Caco-2 (cell line): ENCODE measurements at regions not wholly inside any gene's neighbourhood (a gene's known extent, or its start where the extent isn't known, plus 50 kb on each side); places are given as distances from the start of the nearest gene placed in this dataset.
"Not testable (repeated sequence)": the region's sequence is repeated elsewhere in the genome, so short reads cannot be mapped to it uniquely, and the experiment has no call there.

ENCODE experiments used
- BruUV-seq: library from RNA; stranded (reverse); fragments of 400-500 nt; replicated peaks from 2 replicates; lab custom pipeline; 2021; lab: Mats Ljungman, UMichigan
- CTCF ChIA-PET: fragments of 300-600 bp; sonication (Branson Sonifier 250); formaldehyde crosslinking; loops from one replicate; lab custom pipeline; 2022; ENCODE audit warnings: antibody characterized with exemption; lab: Charles Lee
- POLR2A ChIA-PET: fragments of 300-600 bp; sonication (Branson Sonifier 250); formaldehyde crosslinking; loops from one replicate; lab custom pipeline; 2022; ENCODE audit warnings: antibody characterized with exemption; lab: Charles Lee
- DNase-seq, 2 experiments: peaks; one replicate each; pipeline versions ENCODE4 v3.0.0 to v3.0.0-alpha.2; 2020 to 2022
- H3K27me3 ChIP-seq: replicated peaks from 2 replicates; pipeline ENCODE4 v1.6.0; 2011; ENCODE audit warnings: low read length; ENCODE audit not compliant: control insufficient read depth, insufficient read depth
- H3K36me3 ChIP-seq: 2 replicates; pipeline ENCODE4 v1.5.1; 2011; ENCODE audit warnings: low read length; ENCODE audit not compliant: control insufficient read depth, insufficient read depth
- H3K4me1 ChIP-seq: fragments of 250-450 bp; sonication (Bioruptor Pico); 2 replicates; pipeline ENCODE4 v1.5.1; 2020; ENCODE audit warnings: mild to moderate bottlenecking
- H3K4me3 ChIP-seq: 2 replicates; pipeline ENCODE4 v1.5.1; 2011; ENCODE audit warnings: low read depth, mild to moderate bottlenecking, control low read depth, low read length
- H3K9me3 ChIP-seq: fragments of 250-450 bp; sonication (Bioruptor Pico); 2 replicates; pipeline ENCODE4 v1.5.1; 2020; ENCODE audit warnings: mild to moderate bottlenecking, moderate library complexity
- H3K27ac Mint-ChIP-seq: one replicate; pipeline ENCODE4 v1.8.0; 2022; ENCODE audit warnings: mixed read lengths; ENCODE audit not compliant: unreplicated experiment
- H3K27me3 Mint-ChIP-seq: one replicate; pipeline ENCODE4 v1.8.0; 2022; ENCODE audit warnings: mixed read lengths; ENCODE audit not compliant: insufficient read depth, unreplicated experiment
- H3K36me3 Mint-ChIP-seq: one replicate; pipeline ENCODE4 v1.8.0; 2022; ENCODE audit warnings: mild to moderate bottlenecking, mixed read lengths; ENCODE audit not compliant: insufficient read depth, unreplicated experiment
- H3K4me1 Mint-ChIP-seq: one replicate; pipeline ENCODE4 v1.8.0; 2022; ENCODE audit warnings: low read depth, mixed read lengths; ENCODE audit not compliant: unreplicated experiment
- H3K4me3 Mint-ChIP-seq: one replicate; pipeline ENCODE4 v1.8.0; 2022; ENCODE audit warnings: mild to moderate bottlenecking, moderate library complexity, mixed read lengths; ENCODE audit not compliant: unreplicated experiment
- H3K9me3 Mint-ChIP-seq: one replicate; pipeline ENCODE4 v1.8.0; 2022; ENCODE audit warnings: mixed read lengths; ENCODE audit not compliant: unreplicated experiment
- intact Hi-C: fragments of 100-400 bp; cut with micrococcal nuclease; formaldehyde crosslinking; loops from one replicate; pipeline ENCODE4 v1.10.0; 2022; ENCODE audit not compliant: unreplicated experiment

DNA sequence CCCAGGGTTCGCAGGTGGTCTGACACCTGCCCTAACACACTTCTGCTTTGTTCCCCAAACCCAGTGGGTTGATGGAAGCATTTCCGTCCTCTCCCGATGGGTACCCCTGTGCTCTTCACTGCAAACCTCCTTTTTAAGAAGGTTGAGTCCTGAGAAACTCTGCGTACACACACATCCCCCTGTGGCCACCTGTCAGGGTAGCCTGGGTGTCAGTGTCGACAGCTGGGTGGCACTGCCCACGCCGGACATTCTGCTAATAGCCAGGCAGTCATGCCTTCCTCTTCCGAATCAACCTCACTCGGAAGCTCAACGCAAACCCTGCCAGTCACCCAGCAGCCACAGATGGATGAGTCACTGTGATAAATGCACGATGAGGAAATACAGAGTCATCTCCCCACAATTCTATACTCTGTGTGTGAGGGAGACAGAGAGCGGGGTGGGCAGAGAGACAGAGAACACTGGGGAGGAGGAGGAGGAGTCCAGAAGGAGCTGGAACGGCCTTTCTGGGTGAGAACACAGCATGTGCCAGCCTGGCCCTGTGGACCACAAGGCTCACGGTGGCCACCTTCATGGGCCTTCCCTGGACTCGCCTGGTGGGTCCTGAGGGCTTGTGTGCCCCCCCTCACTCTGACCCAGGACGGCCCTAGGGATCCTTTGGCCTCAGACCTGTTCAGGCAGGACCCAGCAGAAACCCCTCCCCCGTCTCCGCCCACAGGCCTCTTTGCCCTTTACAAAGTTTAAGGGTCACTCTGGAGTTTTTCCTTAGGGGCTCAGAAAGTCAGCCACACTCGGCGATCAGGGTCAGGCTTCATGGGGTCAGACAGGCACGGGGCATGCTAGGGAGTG is 4477.7 kb upstream of the TPTE start:
- H3K9me3 Mint-ChIP-seq, H3K27me3 Mint-ChIP-seq, intact Hi-C loops, H3K4me1 ChIP-seq, CTCF ChIA-PET, H3K4me3 ChIP-seq, H3K36me3 Mint-ChIP-seq, H3K27ac Mint-ChIP-seq, H3K36me3 ChIP-seq, H3K9me3 ChIP-seq, BruUV-seq, H3K27me3 ChIP-seq, H3K4me1 Mint-ChIP-seq, POLR2A ChIA-PET, H3K4me3 Mint-ChIP-seq, DNase-seq: not testable (repeated sequence)

DNA sequence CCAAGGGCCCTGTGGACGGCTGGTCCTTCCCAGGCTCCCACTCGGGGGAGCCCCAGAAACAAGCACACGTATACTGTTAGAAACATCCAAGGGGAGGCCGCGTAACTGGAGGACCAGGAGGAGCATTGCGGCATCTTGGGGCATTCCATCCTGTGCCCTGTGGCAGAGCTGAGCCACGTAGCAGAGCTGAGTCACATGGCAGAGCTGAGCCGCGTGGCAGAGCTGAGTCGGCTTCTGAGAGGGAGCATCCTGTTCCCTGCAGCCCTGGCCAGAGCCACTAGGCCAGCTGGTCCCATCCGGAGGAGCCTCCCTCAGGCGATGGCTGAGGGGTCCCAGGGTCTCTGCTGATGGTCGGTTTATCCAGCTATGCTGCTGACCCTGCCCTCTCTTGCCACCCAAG is 4476.7 kb upstream of the TPTE start:
- H3K27me3 ChIP-seq, CTCF ChIA-PET, H3K27me3 Mint-ChIP-seq, H3K27ac Mint-ChIP-seq, H3K4me1 ChIP-seq, POLR2A ChIA-PET, DNase-seq, H3K9me3 Mint-ChIP-seq, H3K36me3 ChIP-seq, H3K36me3 Mint-ChIP-seq, BruUV-seq, H3K4me3 Mint-ChIP-seq, intact Hi-C loops, H3K4me3 ChIP-seq, H3K4me1 Mint-ChIP-seq, H3K9me3 ChIP-seq: not testable (repeated sequence)

DNA sequence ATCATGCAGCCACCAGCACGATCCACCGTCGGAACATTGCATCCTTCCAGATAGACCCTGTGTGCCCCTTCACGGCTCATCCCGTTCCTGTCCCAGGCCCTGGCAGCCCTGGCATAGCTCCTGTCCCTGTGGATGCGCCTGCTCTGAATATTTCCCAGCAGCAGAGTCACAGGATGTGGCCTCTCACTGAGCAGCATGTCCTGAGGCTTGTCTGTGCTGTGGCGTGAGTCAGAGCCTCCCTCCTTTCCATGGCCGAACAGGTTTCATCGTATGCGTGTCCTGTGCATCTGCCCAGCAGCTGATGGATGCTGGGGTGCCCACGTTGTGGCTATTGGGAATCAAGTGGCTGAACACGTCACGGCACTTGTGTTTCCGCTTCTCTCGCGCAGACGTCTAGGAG is 4471.5 kb upstream of the TPTE start:
- H3K9me3 Mint-ChIP-seq, H3K4me3 Mint-ChIP-seq, BruUV-seq, H3K4me1 Mint-ChIP-seq, H3K36me3 ChIP-seq, H3K27me3 Mint-ChIP-seq, H3K4me1 ChIP-seq, DNase-seq, POLR2A ChIA-PET, H3K9me3 ChIP-seq, intact Hi-C loops, CTCF ChIA-PET, H3K27me3 ChIP-seq, H3K36me3 Mint-ChIP-seq, H3K27ac Mint-ChIP-seq, H3K4me3 ChIP-seq: not testable (repeated sequence)

- H3K36me3 Mint-ChIP-seq, H3K9me3 ChIP-seq, H3K4me3 Mint-ChIP-seq, BruUV-seq, intact Hi-C loops, H3K4me1 ChIP-seq, H3K36me3 ChIP-seq, H3K27me3 Mint-ChIP-seq, CTCF ChIA-PET, DNase-seq, H3K9me3 Mint-ChIP-seq, H3K27me3 ChIP-seq, H3K4me1 Mint-ChIP-seq, POLR2A ChIA-PET, H3K27ac Mint-ChIP-seq, H3K4me3 ChIP-seq: not testable (repeated sequence)
Measured at GRCh38 chr21:6052109-6052508, 4469.3 kb upstream of the TPTE start.

DNA sequence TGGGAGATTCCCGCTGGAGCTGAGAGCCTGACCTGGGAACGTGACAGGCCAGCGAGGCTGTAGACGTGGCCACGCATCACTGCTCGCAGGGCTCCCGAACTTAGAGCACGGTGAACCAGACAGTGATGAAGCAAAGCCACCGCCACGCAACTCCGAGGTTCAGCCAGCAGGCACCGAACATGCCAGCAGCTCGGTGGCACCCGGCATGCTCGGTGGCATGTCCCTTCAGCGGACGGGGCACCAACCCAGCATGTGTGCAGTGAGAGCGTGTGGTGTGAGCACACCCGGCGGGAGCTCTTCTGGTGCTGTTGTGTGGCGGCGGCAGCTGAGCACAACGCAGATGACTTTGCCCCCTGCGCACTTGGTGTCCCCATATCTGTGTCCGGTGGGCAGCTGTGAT is 4468.2 kb upstream of the TPTE start:
- H3K36me3 Mint-ChIP-seq, intact Hi-C loops, H3K27ac Mint-ChIP-seq, H3K4me1 ChIP-seq, H3K36me3 ChIP-seq, CTCF ChIA-PET, H3K27me3 ChIP-seq, POLR2A ChIA-PET, H3K9me3 Mint-ChIP-seq, H3K4me3 Mint-ChIP-seq, DNase-seq, H3K4me1 Mint-ChIP-seq, H3K27me3 Mint-ChIP-seq, BruUV-seq, H3K4me3 ChIP-seq, H3K9me3 ChIP-seq: not testable (repeated sequence)

GRCh38 chr21:6058997-6059396 is 4462.4 kb upstream of the TPTE start:
- H3K4me3 Mint-ChIP-seq, POLR2A ChIA-PET, H3K9me3 ChIP-seq, H3K27me3 Mint-ChIP-seq, H3K36me3 Mint-ChIP-seq, H3K27ac Mint-ChIP-seq, H3K4me3 ChIP-seq, H3K27me3 ChIP-seq, H3K4me1 ChIP-seq, BruUV-seq, DNase-seq, H3K9me3 Mint-ChIP-seq, H3K4me1 Mint-ChIP-seq, CTCF ChIA-PET, intact Hi-C loops, H3K36me3 ChIP-seq: not testable (repeated sequence)

GRCh38 chr21:6060054-6060681 is 4461.2 kb upstream of the TPTE start:
- BruUV-seq, DNase-seq, H3K27me3 Mint-ChIP-seq, H3K9me3 Mint-ChIP-seq, intact Hi-C loops, H3K36me3 ChIP-seq, H3K4me1 Mint-ChIP-seq, H3K27ac Mint-ChIP-seq, H3K4me3 ChIP-seq, CTCF ChIA-PET, H3K9me3 ChIP-seq, H3K4me3 Mint-ChIP-seq, H3K27me3 ChIP-seq, POLR2A ChIA-PET, H3K36me3 Mint-ChIP-seq, H3K4me1 ChIP-seq: not testable (repeated sequence)
